ENCODE measurements at regions not wholly inside any gene's neighbourhood (a gene's known extent, or its start where the extent isn't known, plus 50 kb on each side); places are given as distances from the start of the nearest gene placed in this dataset.
"Not testable (repeated sequence)": the region's sequence is repeated elsewhere in the genome, so short reads cannot be mapped to it uniquely, and the experiment has no call there.

GRCh38 chr1:88333086-88333695 lies 350.9 kb upstream of the PKN2 start:
- no peak for DNase-seq

GRCh38 chr1:88341447-88341846 lies 342.6 kb upstream of the PKN2 start:
- DNase-seq: no peak

- not testable (repeated sequence) for DNase-seq
These were observed 342.0 kb upstream of the PKN2 start for GRCh38 chr1:88342081-88342480.

DNA sequence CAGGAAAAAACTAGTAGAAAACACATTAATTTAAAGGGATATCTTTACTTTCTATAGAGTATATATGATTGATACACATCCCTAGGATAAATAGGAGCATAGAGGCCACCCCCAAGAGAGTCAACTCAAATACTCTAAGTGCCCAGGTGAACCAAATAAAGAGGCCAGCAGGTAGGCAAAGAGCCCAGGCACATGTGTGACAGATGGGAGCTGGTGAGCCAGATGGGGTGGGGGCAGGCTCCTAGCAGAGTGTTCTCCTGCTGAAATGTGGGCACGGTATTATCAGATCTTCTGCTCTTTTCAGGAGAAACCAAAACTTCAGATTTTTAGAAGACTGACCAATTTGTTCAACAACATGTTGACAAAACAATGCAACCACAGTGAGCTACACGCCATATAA lies 333.4 kb upstream of the PKN2 start:
- DNase-seq: no peak

- DNase-seq: no peak
These were observed 332.1 kb upstream of the PKN2 start for GRCh38 chr1:88351960-88352359.

- DNase-seq: no peak
These were observed 329.8 kb upstream of the PKN2 start for GRCh38 chr1:88354256-88354655.

DNA sequence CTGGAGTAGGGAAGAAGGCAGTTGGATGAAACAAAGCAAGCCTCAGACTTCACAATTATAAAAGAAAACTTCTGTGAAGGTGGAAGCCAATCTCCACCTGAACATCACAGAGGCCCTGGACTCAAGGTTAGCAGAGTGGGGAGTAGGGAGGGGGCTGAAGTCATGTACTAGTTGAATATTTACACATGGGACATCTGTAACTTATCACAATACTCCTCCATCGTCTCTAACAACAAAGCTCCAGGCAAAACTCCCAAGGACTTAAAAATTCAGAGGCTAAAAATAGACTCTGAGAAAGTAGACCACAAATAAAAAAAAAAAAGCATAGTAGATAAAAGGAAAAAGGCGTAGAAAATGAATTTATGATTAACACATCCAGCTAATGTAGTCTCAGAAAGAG lies 326.3 kb upstream of the PKN2 start:
- DNase-seq: no peak

GRCh38 chr1:88371436-88372023 lies 312.5 kb upstream of the PKN2 start:
- no peak for DNase-seq

DNA sequence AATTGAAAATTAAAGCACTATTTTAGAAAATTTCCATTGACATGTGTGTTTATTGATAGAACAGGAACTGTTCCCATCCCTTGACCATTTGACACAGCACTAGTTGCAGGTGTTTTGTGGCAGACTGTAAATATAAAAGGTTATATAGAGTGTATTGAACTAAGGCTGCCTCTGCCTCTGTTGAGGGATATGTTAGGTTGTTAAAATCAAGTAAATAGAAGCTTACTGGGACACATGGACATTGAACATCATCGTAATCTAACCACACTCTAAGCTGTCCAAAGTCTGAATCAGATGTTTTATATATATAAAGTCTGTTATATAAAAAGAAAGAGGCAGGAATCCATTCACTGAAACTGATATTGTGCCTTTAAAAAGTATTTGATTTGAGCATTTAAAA lies 308.1 kb upstream of the PKN2 start:
- DNase-seq: no peak

DNA sequence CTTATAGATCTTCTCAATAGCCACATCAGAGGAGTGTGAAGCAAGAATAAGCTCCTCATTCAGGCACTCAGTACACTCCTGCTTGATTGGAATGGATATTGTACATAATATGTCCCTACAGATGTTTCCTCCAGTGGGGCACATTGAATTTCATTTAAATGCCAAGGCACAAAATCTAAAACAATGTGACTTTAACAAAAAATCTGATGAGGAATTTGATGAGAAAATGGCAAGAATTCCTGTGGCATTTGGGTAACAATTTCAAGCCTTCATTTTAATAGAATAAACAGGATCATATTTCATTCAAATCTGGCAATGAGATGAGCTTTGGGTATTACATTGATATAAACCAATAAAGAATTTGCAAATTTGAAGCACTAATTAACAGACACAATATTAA lies 307.7 kb upstream of the PKN2 start:
- no peak for DNase-seq

- no peak for DNase-seq
These were observed 305.5 kb upstream of the PKN2 start for GRCh38 chr1:88378560-88378959.

DNA sequence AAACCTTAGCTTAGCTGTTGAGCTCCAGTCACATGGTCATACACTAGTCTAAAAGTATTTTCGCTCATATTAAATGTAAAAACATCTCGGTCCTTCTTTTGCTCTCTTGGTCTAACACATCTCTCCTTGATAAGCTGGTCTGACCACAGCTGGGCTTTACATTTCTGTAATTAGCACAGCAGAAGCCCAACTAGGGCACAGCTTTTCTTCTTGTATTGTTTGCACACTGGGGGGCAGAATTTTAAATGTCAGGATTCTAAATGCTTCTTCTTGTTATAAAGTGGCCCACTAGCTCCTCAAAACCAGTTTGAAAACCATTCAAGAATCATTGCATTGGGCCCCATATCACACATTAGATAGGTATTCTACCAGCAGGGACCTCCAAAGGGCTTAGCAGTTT lies 289.1 kb upstream of the PKN2 start:
- DNase-seq: no peak

DNA sequence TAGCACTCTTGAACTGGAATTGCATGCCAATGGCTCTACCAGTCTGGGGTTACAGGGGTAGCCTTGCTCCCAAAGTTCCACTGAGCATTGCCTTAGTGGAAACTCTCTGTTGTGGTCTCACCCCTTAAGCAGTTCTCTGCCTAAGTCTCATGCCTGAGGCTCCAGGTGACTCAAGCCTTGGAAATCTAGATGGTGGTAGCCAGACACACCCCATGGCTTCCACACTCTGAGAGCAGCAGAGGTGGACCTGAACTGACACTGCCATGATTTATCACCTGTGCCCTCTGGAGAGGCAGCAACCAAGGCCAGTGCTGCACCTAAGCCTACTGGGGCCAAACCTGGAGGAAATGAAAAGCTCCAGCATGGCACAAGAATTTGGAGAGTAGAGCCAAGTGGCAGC lies 285.7 kb upstream of the PKN2 start:
- no peak for DNase-seq

- DNase-seq: no peak
These were observed 284.4 kb upstream of the PKN2 start for GRCh38 chr1:88399690-88400089.

GRCh38 chr1:88401313-88401712 lies 282.8 kb upstream of the PKN2 start:
- DNase-seq: no peak

- no peak for DNase-seq
These were observed 279.5 kb upstream of the PKN2 start for GRCh38 chr1:88404582-88404981.

DNA sequence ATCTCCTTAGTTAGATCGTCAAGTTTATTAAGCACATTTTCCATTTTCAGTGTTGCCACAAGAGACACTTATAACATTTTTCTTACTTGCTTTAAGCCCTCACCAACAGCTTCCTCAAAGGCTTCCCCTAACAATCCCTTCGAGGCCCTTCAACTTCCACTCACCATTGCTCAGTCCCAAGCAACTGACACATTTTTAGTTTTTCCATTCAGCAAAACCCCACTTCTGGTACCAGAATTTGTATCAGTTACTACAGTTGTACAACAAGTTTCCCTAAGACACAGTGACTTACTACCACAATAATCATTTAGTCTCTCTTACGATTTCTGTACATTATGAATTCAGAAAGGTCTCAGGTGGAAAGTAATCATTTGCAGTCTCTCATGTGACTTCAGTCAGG lies 276.8 kb upstream of the PKN2 start:
- DNase-seq: no peak

DNA sequence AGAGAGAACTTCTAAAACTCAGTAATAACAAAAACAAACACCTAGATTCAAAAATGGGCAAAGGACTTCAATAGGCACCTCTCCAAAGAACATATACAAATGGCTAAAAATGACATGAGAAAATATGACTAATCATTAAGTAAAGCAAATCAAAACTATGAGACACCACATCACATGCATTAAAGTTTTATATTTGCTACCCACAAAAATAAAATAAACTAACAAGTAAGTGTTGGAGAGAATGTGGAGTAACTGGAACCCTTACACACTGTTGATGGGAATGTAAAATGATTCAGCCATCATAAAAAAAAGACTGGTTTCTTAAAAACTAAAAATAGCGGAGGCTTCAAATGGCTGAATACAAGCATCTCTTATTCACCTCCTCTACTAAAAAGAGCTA lies 262.1 kb upstream of the PKN2 start:
- no peak for DNase-seq

GRCh38 chr1:88433556-88433955 lies 250.5 kb upstream of the PKN2 start:
- DNase-seq: no peak

DNA sequence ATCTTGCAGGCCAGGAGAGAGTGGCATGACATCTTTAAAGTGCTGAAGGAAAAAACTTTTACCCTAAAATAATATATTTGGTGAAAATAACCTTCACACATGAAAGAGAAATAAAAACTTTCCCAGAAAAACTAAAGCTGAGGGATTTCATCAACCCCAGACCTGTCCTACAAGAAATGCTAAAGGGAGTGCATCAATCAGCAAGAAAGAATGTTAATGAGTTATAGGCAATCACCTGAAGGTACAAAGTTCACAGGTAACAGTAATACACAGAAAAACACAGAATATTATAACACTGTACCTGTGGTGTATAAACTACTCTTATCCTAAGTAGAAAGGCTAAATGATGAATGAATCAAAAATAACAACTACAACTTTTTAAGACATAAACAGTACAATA lies 249.2 kb upstream of the PKN2 start:
- no peak for DNase-seq

- DNase-seq: no peak
These were observed 243.1 kb upstream of the PKN2 start for GRCh38 chr1:88441022-88441421.

- DNase-seq: no peak
These were observed 232.2 kb upstream of the PKN2 start for GRCh38 chr1:88451856-88452255.

GRCh38 chr1:88453295-88453694 lies 230.8 kb upstream of the PKN2 start:
- no peak for DNase-seq

GRCh38 chr1:88454781-88455180 lies 229.3 kb upstream of the PKN2 start:
- DNase-seq: no peak

GRCh38 chr1:88455621-88456256 lies 228.3 kb upstream of the PKN2 start:
- DNase-seq: no peak

All from activated T-cell treated with anti-CD3 and anti-CD28 coated beads for 4 hours (primary cell).